ENCODE measurements at regions not wholly inside any gene's neighbourhood (a gene's known extent, or its start where the extent isn't known, plus 50 kb on each side); places are given as distances from the start of the nearest gene placed in this dataset.

DNA sequence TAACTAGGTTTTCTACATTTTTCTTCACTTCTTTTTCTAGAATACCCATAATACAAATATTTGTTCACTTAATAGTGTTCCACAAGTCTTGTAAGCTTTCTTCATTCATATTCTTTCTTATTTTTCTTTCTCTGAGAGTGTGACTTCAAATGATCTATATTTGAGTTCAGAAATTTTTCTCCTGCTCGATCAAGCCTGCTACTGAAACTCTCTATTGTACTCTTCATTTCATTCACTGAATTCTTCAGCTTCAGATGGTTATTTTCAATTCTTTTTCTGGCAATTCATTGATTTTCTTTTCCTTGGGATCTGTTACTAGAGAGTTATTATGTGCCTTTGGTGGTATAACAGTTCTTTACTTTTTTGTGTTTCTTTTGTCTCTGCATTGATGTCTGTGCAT lies 82.5 kb upstream of the CAMK1G start:
- Mint-ChIP-seq H3K9me3 (ENCODE audit: unreplicated experiment) (peaks cover 5% of the 10 kb centered on the region), H3K4me1 (ENCODE audit: low read depth, unreplicated experiment) (no peaks in the 10 kb centered on the region), H3K36me3 (ENCODE audit: unreplicated experiment) (peaks cover 17% of the 10 kb centered on the region), H3K4me3 (ENCODE audit: unreplicated experiment) (no peak overlapping the region), H3K27ac (ENCODE audit: unreplicated experiment) (no peak overlapping the region), H3K27me3 (ENCODE audit: unreplicated experiment) (no peaks in the 10 kb centered on the region)
- DNase-seq: no peak
- TF ChIP-seq, protein P1, sequence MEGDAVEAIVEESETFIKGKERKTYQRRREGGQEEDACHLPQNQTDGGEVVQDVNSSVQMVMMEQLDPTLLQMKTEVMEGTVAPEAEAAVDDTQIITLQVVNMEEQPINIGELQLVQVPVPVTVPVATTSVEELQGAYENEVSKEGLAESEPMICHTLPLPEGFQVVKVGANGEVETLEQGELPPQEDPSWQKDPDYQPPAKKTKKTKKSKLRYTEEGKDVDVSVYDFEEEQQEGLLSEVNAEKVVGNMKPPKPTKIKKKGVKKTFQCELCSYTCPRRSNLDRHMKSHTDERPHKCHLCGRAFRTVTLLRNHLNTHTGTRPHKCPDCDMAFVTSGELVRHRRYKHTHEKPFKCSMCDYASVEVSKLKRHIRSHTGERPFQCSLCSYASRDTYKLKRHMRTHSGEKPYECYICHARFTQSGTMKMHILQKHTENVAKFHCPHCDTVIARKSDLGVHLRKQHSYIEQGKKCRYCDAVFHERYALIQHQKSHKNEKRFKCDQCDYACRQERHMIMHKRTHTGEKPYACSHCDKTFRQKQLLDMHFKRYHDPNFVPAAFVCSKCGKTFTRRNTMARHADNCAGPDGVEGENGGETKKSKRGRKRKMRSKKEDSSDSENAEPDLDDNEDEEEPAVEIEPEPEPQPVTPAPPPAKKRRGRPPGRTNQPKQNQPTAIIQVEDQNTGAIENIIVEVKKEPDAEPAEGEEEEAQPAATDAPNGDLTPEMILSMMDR (IDR thresholded peaks at IDR 0.05; ENCODE audit: partially characterized antibody, unreplicated experiment): no peak

DNA sequence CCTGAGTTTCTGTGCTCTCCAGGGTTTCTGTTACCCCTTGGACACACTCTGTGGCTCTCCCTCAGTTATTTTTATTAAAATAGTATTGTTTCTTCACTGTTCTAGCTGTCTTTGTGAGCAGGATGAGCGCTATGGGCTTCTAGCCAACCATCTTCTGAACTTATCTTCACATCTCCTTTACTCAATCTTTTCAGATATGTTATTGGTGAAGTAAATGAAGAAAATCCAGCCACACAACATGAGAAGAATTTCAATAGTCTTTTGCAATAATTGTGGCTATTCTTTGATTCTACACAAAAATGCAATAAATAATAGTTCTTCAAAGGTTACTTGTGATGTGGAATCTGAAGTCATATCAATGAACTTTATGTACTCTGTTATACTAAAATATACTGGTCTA lies 80.3 kb upstream of the CAMK1G start:
- TF ChIP-seq, protein P1 (IDR thresholded peaks at IDR 0.05; ENCODE audit: partially characterized antibody, unreplicated experiment): no peak
- Mint-ChIP-seq H3K9me3 (ENCODE audit: unreplicated experiment) (peaks cover 5% of the 10 kb centered on the region), H3K4me1 (ENCODE audit: low read depth, unreplicated experiment) (no peaks in the 10 kb centered on the region), H3K36me3 (ENCODE audit: unreplicated experiment) (peaks cover 12% of the 10 kb centered on the region), H3K27me3 (ENCODE audit: unreplicated experiment) (no peaks in the 10 kb centered on the region), H3K4me3 (ENCODE audit: unreplicated experiment) (no peak overlapping the region), H3K27ac (ENCODE audit: unreplicated experiment) (no peak overlapping the region)
- DNase-seq: no peak

DNA sequence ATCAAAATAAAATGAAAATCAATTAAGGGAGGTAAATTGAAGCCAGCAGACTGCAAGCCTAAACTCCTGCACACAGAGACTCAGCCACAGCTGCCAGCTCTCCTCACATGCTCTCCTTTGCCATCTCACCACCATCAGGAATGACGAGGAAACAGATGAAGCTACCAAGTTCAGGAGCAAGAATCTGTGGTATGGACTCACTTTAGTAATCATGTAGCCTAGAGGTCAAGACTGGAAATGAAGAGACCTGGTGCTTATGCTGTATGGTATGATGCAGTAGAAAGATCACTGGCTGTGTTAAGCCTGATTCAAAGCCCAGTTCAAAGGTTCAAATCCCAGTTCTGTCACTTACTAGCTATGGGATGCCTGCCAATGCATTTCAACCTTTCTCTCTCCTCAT lies 78.9 kb upstream of the CAMK1G start:
- TF ChIP-seq, protein P1 (IDR thresholded peaks at IDR 0.05; ENCODE audit: partially characterized antibody, unreplicated experiment): no peak
- Mint-ChIP-seq H3K36me3 (ENCODE audit: unreplicated experiment) (peaks cover 12% of the 10 kb centered on the region), H3K9me3 (ENCODE audit: unreplicated experiment) (peaks cover 5% of the 10 kb centered on the region), H3K27me3 (ENCODE audit: unreplicated experiment) (no peaks in the 10 kb centered on the region), H3K27ac (ENCODE audit: unreplicated experiment) (no peak overlapping the region), H3K4me3 (ENCODE audit: unreplicated experiment) (no peak overlapping the region), H3K4me1 (ENCODE audit: low read depth, unreplicated experiment) (no peaks in the 10 kb centered on the region)
- no peak for DNase-seq

DNA sequence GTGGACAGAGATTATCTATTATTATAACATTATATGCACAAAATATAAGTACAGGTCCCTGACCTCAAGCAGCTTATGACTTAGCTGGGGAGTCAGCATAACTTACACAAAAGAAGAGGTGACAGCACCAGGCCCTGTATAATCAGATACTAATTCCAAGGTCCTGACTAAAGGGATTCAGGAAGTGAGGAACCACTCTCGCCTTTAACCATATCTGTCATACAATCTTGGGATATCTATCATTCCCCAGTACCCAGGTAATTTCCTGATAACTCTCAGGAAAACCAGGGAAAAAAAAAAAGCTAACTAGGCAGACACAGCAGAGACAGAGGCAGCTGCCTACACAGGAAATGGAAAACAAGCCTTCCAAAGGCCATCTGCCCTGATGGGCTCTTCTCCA lies 78.5 kb upstream of the CAMK1G start:
- no peaks in the 10 kb centered on the region for H3K4me1 Mint-ChIP-seq (ENCODE audit: low read depth, unreplicated experiment)
- DNase-seq: no peak
- no peak overlapping the region for H3K27ac Mint-ChIP-seq (ENCODE audit: unreplicated experiment)
- H3K9me3 Mint-ChIP-seq (ENCODE audit: unreplicated experiment): peaks cover 5% of the 10 kb centered on the region
- H3K4me3 Mint-ChIP-seq (ENCODE audit: unreplicated experiment): no peak overlapping the region
- peaks cover 12% of the 10 kb centered on the region for H3K36me3 Mint-ChIP-seq (ENCODE audit: unreplicated experiment)
- H3K27me3 Mint-ChIP-seq (ENCODE audit: unreplicated experiment): no peaks in the 10 kb centered on the region
- TF ChIP-seq, protein P1 (IDR thresholded peaks at IDR 0.05; ENCODE audit: partially characterized antibody, unreplicated experiment): no peak

DNA sequence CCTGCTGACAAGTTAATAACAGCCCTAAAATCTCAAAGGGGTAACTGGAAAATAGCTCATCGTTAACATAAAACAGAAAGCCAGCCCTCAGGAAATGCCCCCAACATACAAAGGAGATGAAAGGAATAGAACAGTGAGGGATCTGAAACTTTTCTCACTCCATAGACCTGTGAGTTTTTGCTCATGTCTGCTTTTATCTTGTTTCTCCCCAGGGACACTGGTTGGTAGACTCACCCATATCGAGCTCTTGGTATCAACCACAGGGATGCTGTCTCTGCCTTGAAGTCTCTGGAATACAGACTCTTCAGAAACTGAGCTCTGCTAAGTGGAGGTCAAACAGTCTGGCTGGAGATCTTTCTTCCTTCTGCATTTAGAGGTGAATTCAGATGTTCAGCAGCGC lies 77.4 kb upstream of the CAMK1G start:
- Mint-ChIP-seq H3K27ac (ENCODE audit: unreplicated experiment) (no peak overlapping the region), H3K27me3 (ENCODE audit: unreplicated experiment) (no peaks in the 10 kb centered on the region), H3K9me3 (ENCODE audit: unreplicated experiment) (peaks cover 2% of the 10 kb centered on the region), H3K36me3 (ENCODE audit: unreplicated experiment) (peaks cover 3% of the 10 kb centered on the region), H3K4me1 (ENCODE audit: low read depth, unreplicated experiment) (no peaks in the 10 kb centered on the region), H3K4me3 (ENCODE audit: unreplicated experiment) (no peak overlapping the region)
- no peak for DNase-seq
- TF ChIP-seq, protein P1 (IDR thresholded peaks at IDR 0.05; ENCODE audit: partially characterized antibody, unreplicated experiment): no peak
